ENCODE measurements at regions not wholly inside any gene's neighbourhood (a gene's known extent, or its start where the extent isn't known, plus 50 kb on each side); places are given as distances from the start of the nearest gene placed in this dataset.

DNA sequence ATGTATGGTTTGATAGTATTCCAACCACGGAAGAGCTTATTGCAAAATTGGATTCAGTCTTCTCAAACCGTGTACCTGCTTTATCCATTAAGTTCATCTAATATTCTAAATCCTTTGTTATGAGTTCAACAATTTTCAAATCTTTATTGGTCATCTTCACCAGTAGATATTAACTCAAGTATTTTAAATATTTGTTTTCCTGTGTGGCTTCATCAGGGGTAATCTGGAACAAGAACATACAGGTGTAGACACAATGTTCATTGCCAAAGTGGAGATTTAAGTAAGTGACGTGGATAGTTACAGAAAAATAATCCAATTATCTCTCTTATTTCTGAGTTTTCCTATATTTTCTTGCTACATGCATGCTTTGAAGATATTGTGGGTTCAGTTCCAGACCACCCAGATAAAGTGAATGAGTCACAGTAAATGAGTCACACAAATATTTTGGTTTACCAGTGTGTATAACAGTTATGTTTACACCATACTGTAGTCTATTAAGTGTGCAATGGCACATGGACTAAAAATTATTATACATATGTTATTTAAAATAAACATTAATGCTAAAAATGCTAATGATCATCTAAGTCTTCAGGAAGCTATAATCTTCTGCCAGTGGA, 429.0 kb upstream of the POT1 start:
- H3K79me2 ChIP-seq (ENCODE audit: control insufficient read depth, insufficient read depth, low read length) = no peaks in the 10 kb centered on the region
- H2AFZ ChIP-seq (ENCODE audit: low read depth, low read length) = no peak overlapping the region
- H3K36me3 ChIP-seq (ENCODE audit: control insufficient read depth, insufficient read depth, low read length) = no peaks in the 10 kb centered on the region
- H3K4me1 ChIP-seq (replicated peaks in 1 of 2; ENCODE audit: control insufficient read depth in 2 of 2, insufficient read depth in 2 of 2, low read length in 2 of 2) = no peaks in the 10 kb centered on the region
- in situ Hi-C loops (cut with MboI) = no loop called here
- BruUV-seq (replicated peaks) = no TSS peak
- intact Hi-C loops (cut with micrococcal nuclease) = no loop called here
- no peak overlapping the region for H3K4me2 ChIP-seq (ENCODE audit: insufficient read depth, low read length)
- no peaks in the 10 kb centered on the region for H3K9me1 ChIP-seq (ENCODE audit: control insufficient read depth, insufficient read depth, low read length)
- ATAC-seq (no peak), DNase-seq (ENCODE audit: extremely low read depth in 1 of 4, low spot score in 3 of 4) (no peak), FAIRE-seq (no peak)
- POLR2A ChIA-PET = no interaction called here
- H3K4me3 ChIP-seq = no peak overlapping the region
- CTCF ChIA-PET (ENCODE audit: low intra/inter-chr PET ratio) = interaction anchor here (0.6 kb wide), 1 partner anchor 155 kb away, joined by 3 read pairs; no protein-coding TSS in a partner anchor
- TF ChIP-seq MTA3 (IDR thresholded peaks at IDR 0.05; ENCODE audit: borderline replicate concordance) (no peak), TAF9B (IDR thresholded peaks at IDR 0.05; ENCODE audit: partially characterized antibody) (no peak), ZNF584 (CRISPR knock-in tag; IDR thresholded peaks at IDR 0.05; ENCODE audit: low read depth) (no peak), ZBTB7A (IDR thresholded peaks at IDR 0.05; ENCODE audit: borderline replicate concordance, control insufficient read depth, low read depth, low read length) (no peak), CBX3 (IDR thresholded peaks at IDR 0.05; ENCODE audit: borderline replicate concordance in 1 of 2, low read length in 2 of 2) (no peak), POU5F1 (IDR thresholded peaks at IDR 0.05; ENCODE audit: borderline replicate concordance, low read depth, low read length, partially characterized antibody) (no peak), ESRRA (IDR thresholded peaks at IDR 0.05; ENCODE audit: borderline replicate concordance, low read depth) (no peak), KLF16 (IDR thresholded peaks at IDR 0.05) (no peak), GABPB1 (CRISPR knock-in tag; IDR thresholded peaks at IDR 0.05) (no peak), GATAD2A (IDR thresholded peaks at IDR 0.05) (no peak)
- TF ChIP-seq, protein P1, sequence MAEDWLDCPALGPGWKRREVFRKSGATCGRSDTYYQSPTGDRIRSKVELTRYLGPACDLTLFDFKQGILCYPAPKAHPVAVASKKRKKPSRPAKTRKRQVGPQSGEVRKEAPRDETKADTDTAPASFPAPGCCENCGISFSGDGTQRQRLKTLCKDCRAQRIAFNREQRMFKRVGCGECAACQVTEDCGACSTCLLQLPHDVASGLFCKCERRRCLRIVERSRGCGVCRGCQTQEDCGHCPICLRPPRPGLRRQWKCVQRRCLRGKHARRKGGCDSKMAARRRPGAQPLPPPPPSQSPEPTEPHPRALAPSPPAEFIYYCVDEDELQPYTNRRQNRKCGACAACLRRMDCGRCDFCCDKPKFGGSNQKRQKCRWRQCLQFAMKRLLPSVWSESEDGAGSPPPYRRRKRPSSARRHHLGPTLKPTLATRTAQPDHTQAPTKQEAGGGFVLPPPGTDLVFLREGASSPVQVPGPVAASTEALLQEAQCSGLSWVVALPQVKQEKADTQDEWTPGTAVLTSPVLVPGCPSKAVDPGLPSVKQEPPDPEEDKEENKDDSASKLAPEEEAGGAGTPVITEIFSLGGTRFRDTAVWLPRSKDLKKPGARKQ (CRISPR knock-in tag; IDR thresholded peaks at IDR 0.05) = no peak
- TF ChIP-seq, protein P2, sequence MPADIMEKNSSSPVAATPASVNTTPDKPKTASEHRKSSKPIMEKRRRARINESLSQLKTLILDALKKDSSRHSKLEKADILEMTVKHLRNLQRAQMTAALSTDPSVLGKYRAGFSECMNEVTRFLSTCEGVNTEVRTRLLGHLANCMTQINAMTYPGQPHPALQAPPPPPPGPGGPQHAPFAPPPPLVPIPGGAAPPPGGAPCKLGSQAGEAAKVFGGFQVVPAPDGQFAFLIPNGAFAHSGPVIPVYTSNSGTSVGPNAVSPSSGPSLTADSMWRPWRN (IDR thresholded peaks at IDR 0.05; ENCODE audit: low read depth) = no peak
- TF ChIP-seq, protein P3, sequence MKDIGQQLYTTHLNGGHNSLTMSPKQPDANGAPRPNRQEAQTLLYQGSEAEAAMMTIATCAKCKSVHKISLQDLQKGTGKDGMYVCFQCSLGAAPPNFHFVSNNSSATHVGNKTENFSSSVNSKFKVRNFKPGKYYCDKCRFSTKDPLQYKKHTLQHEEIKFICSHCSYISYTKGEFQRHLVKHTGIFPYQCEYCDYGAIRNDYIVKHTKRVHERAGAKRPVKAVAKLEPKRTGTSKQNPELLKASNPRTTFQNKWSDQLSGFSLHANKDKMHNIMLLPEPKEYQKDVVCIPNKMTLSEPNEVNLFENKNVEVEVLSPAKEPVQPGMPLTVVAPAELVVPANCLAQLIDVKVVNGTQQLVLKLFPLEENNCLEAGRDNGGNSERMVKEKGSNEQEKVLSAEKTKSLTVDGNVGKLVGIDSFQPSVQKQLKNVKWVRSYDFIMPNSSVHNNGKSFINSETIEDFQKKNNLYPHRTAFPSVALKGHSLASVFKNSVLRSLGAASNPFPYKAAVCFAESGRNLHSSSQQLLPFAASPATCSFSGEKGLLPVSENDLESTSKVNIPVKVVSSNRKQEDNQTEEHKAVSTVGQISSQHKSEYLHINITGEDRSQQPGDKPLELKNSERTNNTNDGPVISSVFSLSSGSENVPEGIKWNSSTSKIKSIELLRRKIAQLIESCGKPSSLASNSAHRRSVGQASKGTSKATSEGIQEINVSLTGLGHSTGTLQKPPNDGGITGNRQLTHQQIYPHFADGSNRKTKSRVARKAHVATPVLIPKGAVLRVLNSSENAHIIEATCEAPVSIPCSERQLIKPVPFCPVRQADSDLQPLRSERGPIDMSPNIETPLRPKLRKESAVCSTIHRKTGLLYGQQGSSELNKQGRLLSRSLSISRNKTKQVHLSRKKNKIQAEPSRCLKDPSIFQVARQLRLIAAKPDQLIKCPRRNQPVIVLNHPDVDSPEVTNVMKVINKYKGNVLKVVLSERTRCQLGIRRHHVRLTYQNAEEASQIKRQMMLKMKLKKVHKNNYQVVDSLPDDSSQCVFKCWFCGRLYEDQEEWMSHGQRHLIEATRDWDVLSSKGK (CRISPR knock-in tag; IDR thresholded peaks at IDR 0.05) = no peak
- 2% methylated on average over 3 of the region's 3 CpGs for WGBS (ENCODE audit: insufficient coverage, low coverage, missing lambda C conversion rate)
- H3K9ac ChIP-seq (ENCODE audit: insufficient read depth in 1 of 2, low read depth in 2 of 2, low read length in 2 of 2) = no peak overlapping the region
- H4K20me1 ChIP-seq (replicated peaks; ENCODE audit: control insufficient read depth, insufficient read depth, low read length) = no peaks in the 10 kb centered on the region
- no peaks in the 10 kb centered on the region for H3K9me3 ChIP-seq (replicated peaks; ENCODE audit: control insufficient read depth, insufficient read depth, low read depth, low read length)
- H3K27me3 ChIP-seq (ENCODE audit: control insufficient read depth in 2 of 2, insufficient read depth in 2 of 2, low read length in 2 of 2) = no peaks in the 10 kb centered on the region
- H3K27ac ChIP-seq (ENCODE audit: extremely low read depth, low read depth, low read length) = no peak overlapping the region
